HEK293T (cell line): ENCODE measurements at regions not wholly inside any gene's neighbourhood (a gene's known extent, or its start where the extent isn't known, plus 50 kb on each side); places are given as distances from the start of the nearest gene placed in this dataset.
"Not testable (repeated sequence)": the region's sequence is repeated elsewhere in the genome, so short reads cannot be mapped to it uniquely, and the experiment has no call there.

ENCODE experiments used
- ARNT ChIP-seq: fragments of 450-650 bp; IDR thresholded peaks from 2 replicates; pipeline ENCODE4 v1.6.1; 2017; ENCODE audit warnings: mild to moderate bottlenecking
- BHLHE40 ChIP-seq: fragments of 450-650 bp; IDR thresholded peaks from 2 replicates; pipeline ENCODE4 v1.6.1; 2016; ENCODE audit warnings: mild to moderate bottlenecking, moderate library complexity, borderline replicate concordance
- ELF4 ChIP-seq: fragments of 450-650 bp; IDR thresholded peaks from 2 replicates; pipeline ENCODE4 v1.6.1; 2017; ENCODE audit warnings: antibody characterized with exemption
- FOXA1 ChIP-seq: fragments of 450-650 bp; IDR thresholded peaks from 2 replicates; pipeline ENCODE4 v1.6.1; 2016; ENCODE audit warnings: mild to moderate bottlenecking
- FOXK2 ChIP-seq: fragments of 450-650 bp; IDR thresholded peaks from 2 replicates; pipeline ENCODE4 v1.6.1; 2016; ENCODE audit warnings: mild to moderate bottlenecking
- FOXM1 ChIP-seq: fragments of 450-650 bp; IDR thresholded peaks from 2 replicates; pipeline ENCODE4 v1.6.1; 2017; ENCODE audit warnings: mild to moderate bottlenecking, borderline replicate concordance
- L3MBTL2 ChIP-seq: fragments of 450-650 bp; conservative IDR thresholded peaks from 2 replicates; pipeline ENCODE4 v1.6.1; 2016; ENCODE audit warnings: mild to moderate bottlenecking
- NFRKB ChIP-seq: fragments of 450-650 bp; IDR thresholded peaks from 2 replicates; pipeline ENCODE4 v1.6.1; 2016; ENCODE audit warnings: mild to moderate bottlenecking, moderate library complexity
- SP1 ChIP-seq: fragments of 450-650 bp; IDR thresholded peaks from 2 replicates; pipeline ENCODE4 v1.6.1; 2017
- SUZ12 ChIP-seq: fragments of 450-650 bp; IDR thresholded peaks from 2 replicates; pipeline ENCODE4 v1.6.1; 2016; ENCODE audit warnings: mild to moderate bottlenecking
- ZNF384 ChIP-seq: fragments of 450-650 bp; IDR thresholded peaks from 2 replicates; pipeline ENCODE4 v1.6.1; 2016
- TF ChIP-seq, protein P1 (sequence below): fragments of 450-650 bp; IDR thresholded peaks from 2 replicates; pipeline ENCODE4 v1.6.1; 2016

GRCh38 chr2:89814359-89814758 lies 1122.9 kb downstream of the RPIA start:
- not testable (repeated sequence) for TF ChIP-seq FOXA1, NFRKB, SUZ12, ELF4, FOXK2, L3MBTL2, FOXM1, BHLHE40, SP1, ZNF384, ARNT
- TF ChIP-seq, protein P1, sequence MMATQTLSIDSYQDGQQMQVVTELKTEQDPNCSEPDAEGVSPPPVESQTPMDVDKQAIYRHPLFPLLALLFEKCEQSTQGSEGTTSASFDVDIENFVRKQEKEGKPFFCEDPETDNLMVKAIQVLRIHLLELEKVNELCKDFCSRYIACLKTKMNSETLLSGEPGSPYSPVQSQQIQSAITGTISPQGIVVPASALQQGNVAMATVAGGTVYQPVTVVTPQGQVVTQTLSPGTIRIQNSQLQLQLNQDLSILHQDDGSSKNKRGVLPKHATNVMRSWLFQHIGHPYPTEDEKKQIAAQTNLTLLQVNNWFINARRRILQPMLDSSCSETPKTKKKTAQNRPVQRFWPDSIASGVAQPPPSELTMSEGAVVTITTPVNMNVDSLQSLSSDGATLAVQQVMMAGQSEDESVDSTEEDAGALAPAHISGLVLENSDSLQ = not testable (repeated sequence)
